ENCODE measurements at regions not wholly inside any gene's neighbourhood (a gene's known extent, or its start where the extent isn't known, plus 50 kb on each side); places are given as distances from the start of the nearest gene placed in this dataset.

DNA sequence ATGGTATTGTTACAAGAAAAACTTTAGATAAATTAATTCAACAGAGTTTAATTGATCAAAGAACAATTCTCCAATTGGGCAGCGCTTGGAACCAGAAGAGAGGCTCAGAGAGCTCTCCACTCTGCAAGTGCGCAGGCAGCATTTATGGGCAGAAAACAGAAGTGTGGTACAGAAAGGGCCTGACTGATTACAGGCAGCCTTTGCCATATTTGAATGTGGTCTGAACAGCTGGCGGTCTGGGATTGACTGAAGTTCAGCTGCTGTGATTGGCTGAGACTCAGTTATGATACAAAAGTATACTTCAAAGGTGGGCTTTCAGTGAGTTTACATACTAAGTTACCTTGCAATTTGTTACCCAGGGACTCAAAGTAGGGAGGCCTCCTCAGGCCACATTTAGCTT lies 301.3 kb upstream of the ID2 start:
- TF ChIP-seq, protein P1, sequence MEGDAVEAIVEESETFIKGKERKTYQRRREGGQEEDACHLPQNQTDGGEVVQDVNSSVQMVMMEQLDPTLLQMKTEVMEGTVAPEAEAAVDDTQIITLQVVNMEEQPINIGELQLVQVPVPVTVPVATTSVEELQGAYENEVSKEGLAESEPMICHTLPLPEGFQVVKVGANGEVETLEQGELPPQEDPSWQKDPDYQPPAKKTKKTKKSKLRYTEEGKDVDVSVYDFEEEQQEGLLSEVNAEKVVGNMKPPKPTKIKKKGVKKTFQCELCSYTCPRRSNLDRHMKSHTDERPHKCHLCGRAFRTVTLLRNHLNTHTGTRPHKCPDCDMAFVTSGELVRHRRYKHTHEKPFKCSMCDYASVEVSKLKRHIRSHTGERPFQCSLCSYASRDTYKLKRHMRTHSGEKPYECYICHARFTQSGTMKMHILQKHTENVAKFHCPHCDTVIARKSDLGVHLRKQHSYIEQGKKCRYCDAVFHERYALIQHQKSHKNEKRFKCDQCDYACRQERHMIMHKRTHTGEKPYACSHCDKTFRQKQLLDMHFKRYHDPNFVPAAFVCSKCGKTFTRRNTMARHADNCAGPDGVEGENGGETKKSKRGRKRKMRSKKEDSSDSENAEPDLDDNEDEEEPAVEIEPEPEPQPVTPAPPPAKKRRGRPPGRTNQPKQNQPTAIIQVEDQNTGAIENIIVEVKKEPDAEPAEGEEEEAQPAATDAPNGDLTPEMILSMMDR (IDR thresholded peaks at IDR 0.05 in 2 of 3, conservative IDR thresholded peaks at IDR 0.05 in 1 of 3; ENCODE audit: borderline replicate concordance in 1 of 3, insufficient read depth in 1 of 3, low read depth in 2 of 3, low read length in 2 of 3), result no peak
- TF ChIP-seq EZH2phosphoT487 (IDR thresholded peaks at IDR 0.05; ENCODE audit: borderline replicate concordance), result no peak
- TF ChIP-seq, protein P2, sequence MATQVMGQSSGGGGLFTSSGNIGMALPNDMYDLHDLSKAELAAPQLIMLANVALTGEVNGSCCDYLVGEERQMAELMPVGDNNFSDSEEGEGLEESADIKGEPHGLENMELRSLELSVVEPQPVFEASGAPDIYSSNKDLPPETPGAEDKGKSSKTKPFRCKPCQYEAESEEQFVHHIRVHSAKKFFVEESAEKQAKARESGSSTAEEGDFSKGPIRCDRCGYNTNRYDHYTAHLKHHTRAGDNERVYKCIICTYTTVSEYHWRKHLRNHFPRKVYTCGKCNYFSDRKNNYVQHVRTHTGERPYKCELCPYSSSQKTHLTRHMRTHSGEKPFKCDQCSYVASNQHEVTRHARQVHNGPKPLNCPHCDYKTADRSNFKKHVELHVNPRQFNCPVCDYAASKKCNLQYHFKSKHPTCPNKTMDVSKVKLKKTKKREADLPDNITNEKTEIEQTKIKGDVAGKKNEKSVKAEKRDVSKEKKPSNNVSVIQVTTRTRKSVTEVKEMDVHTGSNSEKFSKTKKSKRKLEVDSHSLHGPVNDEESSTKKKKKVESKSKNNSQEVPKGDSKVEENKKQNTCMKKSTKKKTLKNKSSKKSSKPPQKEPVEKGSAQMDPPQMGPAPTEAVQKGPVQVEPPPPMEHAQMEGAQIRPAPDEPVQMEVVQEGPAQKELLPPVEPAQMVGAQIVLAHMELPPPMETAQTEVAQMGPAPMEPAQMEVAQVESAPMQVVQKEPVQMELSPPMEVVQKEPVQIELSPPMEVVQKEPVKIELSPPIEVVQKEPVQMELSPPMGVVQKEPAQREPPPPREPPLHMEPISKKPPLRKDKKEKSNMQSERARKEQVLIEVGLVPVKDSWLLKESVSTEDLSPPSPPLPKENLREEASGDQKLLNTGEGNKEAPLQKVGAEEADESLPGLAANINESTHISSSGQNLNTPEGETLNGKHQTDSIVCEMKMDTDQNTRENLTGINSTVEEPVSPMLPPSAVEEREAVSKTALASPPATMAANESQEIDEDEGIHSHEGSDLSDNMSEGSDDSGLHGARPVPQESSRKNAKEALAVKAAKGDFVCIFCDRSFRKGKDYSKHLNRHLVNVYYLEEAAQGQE (IDR thresholded peaks at IDR 0.05; ENCODE audit: low read depth), result no peak
- no peak for TF ChIP-seq POLR2A (IDR thresholded peaks at IDR 0.05; ENCODE audit: borderline replicate concordance, extremely low read depth, insufficient read depth, insufficient read length)
- TF ChIP-seq EZH2 (IDR thresholded peaks at IDR 0.05), result no peak
- no peak for TF ChIP-seq YY1 (IDR thresholded peaks at IDR 0.05; ENCODE audit: extremely low read depth, insufficient replicate concordance, low read depth, low read length)
- TF ChIP-seq, protein P3, sequence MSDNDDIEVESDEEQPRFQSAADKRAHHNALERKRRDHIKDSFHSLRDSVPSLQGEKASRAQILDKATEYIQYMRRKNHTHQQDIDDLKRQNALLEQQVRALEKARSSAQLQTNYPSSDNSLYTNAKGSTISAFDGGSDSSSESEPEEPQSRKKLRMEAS (IDR thresholded peaks at IDR 0.05), result no peak
- no peak for TF ChIP-seq SP1 (IDR thresholded peaks at IDR 0.05; ENCODE audit: low read depth)
